H9 (cell line): ENCODE measurements at regions not wholly inside any gene's neighbourhood (a gene's known extent, or its start where the extent isn't known, plus 50 kb on each side); places are given as distances from the start of the nearest gene placed in this dataset.

Source experiments
- DNase-seq: peaks from one replicate; pipeline ENCODE4 v3.0.0-alpha.2; 2017
- H2AFZ ChIP-seq: one replicate; pipeline ENCODE4 v1.6.1; 2013; ENCODE audit warnings: mild to moderate bottlenecking, low read length, control low read depth, moderate library complexity
- H2AK5ac ChIP-seq: 2 replicates; pipeline ENCODE4 v1.6.1; 2013; ENCODE audit warnings: low read length, control low read depth, mixed read lengths; ENCODE audit not compliant: insufficient read length
- H2BK120ac ChIP-seq: one replicate; pipeline ENCODE4 v1.6.1; 2013; ENCODE audit warnings: low read depth, mild to moderate bottlenecking, low read length, control low read depth, inconsistent platforms; ENCODE audit not compliant: poor library complexity, severe bottlenecking
- H2BK12ac ChIP-seq: 2 replicates; pipeline ENCODE4 v1.6.1; 2013; ENCODE audit warnings: low read length, control low read depth, mixed read lengths, low read depth; ENCODE audit not compliant: insufficient read length
- H2BK15ac ChIP-seq: 2 replicates; pipeline ENCODE4 v1.6.1; 2013; ENCODE audit warnings: low read depth, low read length, control low read depth
- H2BK20ac ChIP-seq: one replicate; pipeline ENCODE4 v1.6.1; 2013; ENCODE audit warnings: low read depth, mild to moderate bottlenecking, low read length, control low read depth, inconsistent platforms; ENCODE audit not compliant: poor library complexity, severe bottlenecking
- H2BK5ac ChIP-seq: 2 replicates; pipeline ENCODE4 v1.6.1; 2013; ENCODE audit warnings: low read length, control low read depth, mixed read lengths; ENCODE audit not compliant: insufficient read length
- H3K14ac ChIP-seq: 2 replicates; pipeline ENCODE4 v1.6.1; 2013; ENCODE audit warnings: low read length, control low read depth; ENCODE audit not compliant: insufficient read depth
- H3K18ac ChIP-seq: 2 replicates; pipeline ENCODE4 v1.6.1; 2013; ENCODE audit warnings: low read depth, mild to moderate bottlenecking, mixed read lengths, low read length, control low read depth; ENCODE audit not compliant: insufficient read length
- H3K23ac ChIP-seq: 2 replicates; pipeline ENCODE4 v1.6.1; 2013; ENCODE audit warnings: low read length, control low read depth, mixed read lengths, low read depth; ENCODE audit not compliant: insufficient read length
- H3K23me2 ChIP-seq: 2 replicates; pipeline ENCODE4 v1.6.1; 2013; ENCODE audit warnings: low read depth, mild to moderate bottlenecking, mixed read lengths, low read length, control low read depth; ENCODE audit not compliant: insufficient read length, poor library complexity, severe bottlenecking
- H3K27ac ChIP-seq: 2 replicates; pipeline ENCODE4 v1.5.1; 2013; ENCODE audit warnings: low read length, control low read depth, mixed read lengths, low read depth; ENCODE audit not compliant: insufficient read length
- H3K27me3 ChIP-seq: 2 replicates; pipeline ENCODE4 v1.6.1; 2013; ENCODE audit warnings: low read length, control low read depth, inconsistent platforms; ENCODE audit not compliant: insufficient read depth
- H3K4ac ChIP-seq: 2 replicates; pipeline ENCODE4 v1.6.1; 2013; ENCODE audit warnings: low read depth, mild to moderate bottlenecking, control low read depth, inconsistent platforms, low read length, moderate library complexity
- H3K4me1 ChIP-seq: 2 replicates; pipeline ENCODE4 v1.6.1; 2013; ENCODE audit warnings: low read length, control low read depth, inconsistent platforms; ENCODE audit not compliant: insufficient read depth
- H3K4me2 ChIP-seq: 2 replicates; pipeline ENCODE4 v1.6.1; 2013; ENCODE audit warnings: low read length, control low read depth, mixed read lengths; ENCODE audit not compliant: insufficient read length, insufficient read depth
- H3K56ac ChIP-seq: 2 replicates; pipeline ENCODE4 v1.6.1; 2013; ENCODE audit warnings: low read depth, mild to moderate bottlenecking, mixed read lengths, low read length, control low read depth; ENCODE audit not compliant: insufficient read length
- H3K79me1 ChIP-seq: 2 replicates; pipeline ENCODE4 v1.6.1; 2013; ENCODE audit warnings: low read depth, mild to moderate bottlenecking, moderate library complexity, low read length, control low read depth, inconsistent platforms; ENCODE audit not compliant: insufficient read depth, poor library complexity, severe bottlenecking
- H3K79me2 ChIP-seq: 2 replicates; pipeline ENCODE4 v1.6.1; 2013; ENCODE audit warnings: low read length, control low read depth, inconsistent platforms; ENCODE audit not compliant: insufficient read depth
- H3K9ac ChIP-seq: 2 replicates; pipeline ENCODE4 v1.6.1; 2013; ENCODE audit warnings: low read length, control low read depth, mixed read lengths; ENCODE audit not compliant: insufficient read length; ENCODE audit errors: extremely low read depth
- H3K9me3 ChIP-seq: one replicate; pipeline ENCODE4 v1.6.1; 2013; ENCODE audit warnings: low read depth, low read length, inconsistent platforms; ENCODE audit not compliant: control insufficient read depth
- H3T11ph ChIP-seq: one replicate; pipeline ENCODE4 v1.6.1; 2013; ENCODE audit warnings: mild to moderate bottlenecking, low read length, control low read depth, inconsistent platforms
- H4K20me1 ChIP-seq: one replicate; pipeline ENCODE4 v1.6.1; 2013; ENCODE audit not compliant: control insufficient read depth, insufficient read length, insufficient read depth
- H4K5ac ChIP-seq: 2 replicates; pipeline ENCODE4 v1.6.1; 2013; ENCODE audit warnings: low read depth, mild to moderate bottlenecking, mixed read lengths, low read length, control low read depth; ENCODE audit not compliant: insufficient read length
- H4K8ac ChIP-seq: replicated peaks from 2 replicates; pipeline ENCODE4 v1.6.1; 2013; ENCODE audit warnings: low read length, control low read depth, mixed read lengths, low read depth; ENCODE audit not compliant: insufficient read length
- H4K91ac ChIP-seq: 2 replicates; pipeline ENCODE4 v1.6.1; 2013; ENCODE audit warnings: low read depth, mild to moderate bottlenecking, moderate library complexity, mixed read lengths, low read length, control low read depth; ENCODE audit not compliant: insufficient read length
- H3K27ac Mint-ChIP-seq, 3 experiments: 2 replicates in 2 of 3; 3 replicates in 1 of 3; pipeline ENCODE4 v1.8.0; 2020 to 2021; ENCODE audit warnings: mixed read lengths in 3 of 3, mild to moderate bottlenecking in 1 of 3, moderate library complexity in 1 of 3
- H3K27me3 Mint-ChIP-seq: 2 replicates; pipeline ENCODE4 v1.8.0; 2021; ENCODE audit warnings: low read depth, mild to moderate bottlenecking, moderate library complexity, mixed read lengths
- H3K36me3 Mint-ChIP-seq, 3 experiments: 2 replicates in 2 of 3; 3 replicates in 1 of 3; pipeline ENCODE4 v1.8.0; 2020 to 2021; ENCODE audit warnings: low read depth in 3 of 3, mixed read lengths in 3 of 3; ENCODE audit not compliant: insufficient read depth in 1 of 3
- H3K4me1 Mint-ChIP-seq, 2 experiments: 2 replicates each; pipeline ENCODE4 v1.8.0; 2020; ENCODE audit warnings: mixed read lengths in 2 of 2
- H3K4me3 Mint-ChIP-seq, 2 experiments: 2 replicates in 1 of 2; 3 replicates in 1 of 2; pipeline ENCODE4 v1.8.0; 2020 to 2021; ENCODE audit warnings: mild to moderate bottlenecking in 2 of 2, mixed read lengths in 2 of 2, moderate library complexity in 1 of 2
- H3K9me3 Mint-ChIP-seq, 2 experiments: 2 replicates in 1 of 2; 3 replicates in 1 of 2; pipeline ENCODE4 v1.8.0; 2020; ENCODE audit warnings: mild to moderate bottlenecking in 2 of 2, mixed read lengths in 2 of 2, moderate library complexity in 1 of 2
- CTCF ChIP-seq: fragments of 200-600 bp; sonication (generic); conservative IDR thresholded peaks from 3 replicates; pipeline ENCODE4 v1.8.0; 2021; ENCODE audit warnings: antibody characterized with exemption, mild to moderate bottlenecking
- WGBS: extraction: QIAGEN DNeasy Blood & Tissue Kit; methylation state at CpG from one replicate; pipeline ENCODE4 v1.1.7; 2013; ENCODE audit warnings: missing lambda C conversion rate, low lambda C conversion rate, mixed read lengths; ENCODE audit not compliant: insufficient read length; ENCODE audit errors: extremely low coverage; 5-methylcytosine and 5-hydroxymethylcytosine counted together

- TF ChIP-seq CTCF: peak; percentile 83
- Mint-ChIP-seq H3K9me3 (no peaks in the 10 kb centered on the region), H3K27me3 (peaks cover 2% of the 10 kb centered on the region), H3K4me3 (no peak overlapping the region), H3K36me3 (no peaks in the 10 kb centered on the region), H3K4me1 (peaks cover 2% of the 10 kb centered on the region in 2 experiments; a peak in 1 of 4 replicates), H3K27ac (no peak overlapping the region)
- Histone ChIP-seq H2BK5ac (no peak overlapping the region), H3K56ac (no peak overlapping the region), H4K91ac (no peak overlapping the region), H3K14ac (no peak overlapping the region), H4K5ac (no peak overlapping the region), H3K18ac (no peak overlapping the region), H3K79me1 (no peaks in the 10 kb centered on the region), H2BK20ac (no peak overlapping the region), H3K4me1 (no peaks in the 10 kb centered on the region), H3K9me3 (no peaks in the 10 kb centered on the region), H3T11ph (no peak overlapping the region), H3K4me2 (no peak overlapping the region), H2BK12ac (no peak overlapping the region), H2AFZ (no peak overlapping the region), H3K9ac (no peak overlapping the region), H2AK5ac (no peak overlapping the region), H3K27me3 (no peaks in the 10 kb centered on the region), H3K23me2 (no peaks in the 10 kb centered on the region), H3K27ac (no peak overlapping the region), H4K20me1 (no peaks in the 10 kb centered on the region), H2BK15ac (no peak overlapping the region), H4K8ac (no peak overlapping the region), H3K4ac (no peak overlapping the region), H3K79me2 (no peaks in the 10 kb centered on the region), H3K23ac (no peak overlapping the region), H2BK120ac (no peak overlapping the region)
- DNase-seq: peak; percentile 72
- WGBS: no CpG with 5 or more reads among the region's 4 CpGs
These were observed 170.1 kb upstream of the CDH13 start for GRCh38 chr16:82456683-82457082.
